ENCODE measurements at regions not wholly inside any gene's neighbourhood (a gene's known extent, or its start where the extent isn't known, plus 50 kb on each side); places are given as distances from the start of the nearest gene placed in this dataset.
"Not testable (repeated sequence)": the region's sequence is repeated elsewhere in the genome, so short reads cannot be mapped to it uniquely, and the experiment has no call there.

DNA sequence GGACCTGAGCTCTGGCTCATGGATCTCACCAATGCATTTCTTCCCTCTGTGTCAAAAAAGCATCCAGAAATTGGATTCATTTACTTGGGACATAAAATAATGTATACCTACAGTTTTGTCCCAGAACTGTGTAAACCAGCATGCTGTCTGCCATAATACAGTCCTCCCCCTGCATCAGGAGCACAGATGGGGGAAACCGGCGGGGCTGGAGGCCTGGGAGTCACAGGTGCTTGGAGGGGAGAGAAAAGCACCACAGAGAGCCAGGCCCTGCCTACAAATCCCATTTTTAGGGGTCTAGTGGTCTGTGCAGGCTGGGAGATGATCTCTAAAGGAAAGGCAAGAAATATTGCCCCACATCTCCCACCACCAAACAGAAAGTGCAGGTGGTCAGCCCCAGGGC, 91.8 kb downstream of the POTEM start:
- H2BK5ac ChIP-seq (ENCODE audit: low read depth, low read length, poor library complexity); H3K23ac ChIP-seq (ENCODE audit: low read length); DNase-seq; H3K4me1 ChIP-seq (ENCODE audit: control insufficient read depth in 1 of 2, insufficient read depth in 2 of 2, low read length in 2 of 2); H3K4me2 ChIP-seq (ENCODE audit: low read length); H3K9ac ChIP-seq (ENCODE audit: low read length); H2AFZ ChIP-seq (ENCODE audit: insufficient read depth, low read length, poor library complexity); H3K79me2 ChIP-seq (ENCODE audit: control insufficient read depth, insufficient read depth, low read length, poor library complexity); H3K4me3 ChIP-seq (ENCODE audit: low read depth, low read length); H3K36me3 ChIP-seq (ENCODE audit: control insufficient read depth in 1 of 2, insufficient read depth in 2 of 2, low read length in 2 of 2); H3K4ac ChIP-seq (ENCODE audit: low read depth, low read length); H3K9me3 ChIP-seq (ENCODE audit: insufficient read depth, low read depth, low read length); H3K27ac ChIP-seq (ENCODE audit: low read depth, low read length); H2AK5ac ChIP-seq (ENCODE audit: low read length); H2BK120ac ChIP-seq (ENCODE audit: insufficient read depth, low read length, poor library complexity); H4K91ac ChIP-seq (ENCODE audit: low read depth, low read length); H3K27me3 ChIP-seq (ENCODE audit: insufficient read depth, low read length); H2BK12ac ChIP-seq (ENCODE audit: low read length); H4K12ac ChIP-seq (ENCODE audit: low read depth, low read length); H4K8ac ChIP-seq (ENCODE audit: low read depth, low read length); H3K18ac ChIP-seq (ENCODE audit: low read length); H3K79me1 ChIP-seq (ENCODE audit: low read length); H3K14ac ChIP-seq (ENCODE audit: low read length): not testable (repeated sequence)
- WGBS (ENCODE audit: extremely low coverage, insufficient coverage, insufficient read length): no CpG with 5 or more reads among the region's 2 CpGs

DNA sequence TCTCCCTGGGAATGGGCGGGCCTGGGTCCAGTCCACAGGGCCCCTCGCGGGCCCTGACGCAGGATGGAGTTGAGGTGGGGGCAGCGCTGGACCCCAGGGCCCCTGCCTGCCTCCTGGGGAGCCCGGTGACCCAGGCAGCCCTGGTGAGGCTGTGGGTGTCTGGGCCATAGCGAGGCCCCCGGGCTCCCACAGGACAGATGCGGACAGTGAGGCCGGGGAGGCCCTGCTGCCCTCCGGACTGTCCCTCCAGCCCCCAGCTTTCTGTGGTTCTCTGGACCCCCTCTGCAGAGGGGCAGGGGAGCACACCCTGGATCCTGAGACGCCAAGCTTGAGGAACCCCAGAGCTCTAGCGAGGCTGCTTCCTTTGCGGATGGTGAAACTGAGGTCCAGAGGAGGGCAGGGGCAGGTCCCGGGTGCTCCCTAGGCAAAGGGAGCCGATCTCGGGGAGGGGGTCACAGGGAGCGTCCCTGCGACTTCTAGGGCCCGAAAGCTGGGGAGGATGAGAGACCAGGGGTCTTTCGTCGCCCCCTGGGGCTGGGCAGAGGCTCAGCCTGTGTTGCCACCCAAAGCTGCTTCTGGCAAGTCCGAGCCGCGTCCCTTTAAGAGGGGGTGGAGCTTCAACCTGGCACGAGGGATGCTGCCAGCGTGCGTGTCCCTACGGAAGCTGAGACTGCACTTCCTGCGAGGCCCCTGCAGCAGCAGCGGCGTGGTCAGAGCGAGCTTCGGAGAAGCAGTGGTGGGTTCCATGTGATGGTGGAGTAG, 94.6 kb downstream of the POTEM start:
- no CpG with 5 or more reads among the region's 34 CpGs for WGBS (ENCODE audit: extremely low coverage, insufficient coverage, insufficient read length)
- not testable (repeated sequence) for H3K4me1 ChIP-seq (ENCODE audit: control insufficient read depth in 1 of 2, insufficient read depth in 2 of 2, low read length in 2 of 2); DNase-seq; H3K4ac ChIP-seq (ENCODE audit: low read depth, low read length); H3K14ac ChIP-seq (ENCODE audit: low read length); H3K18ac ChIP-seq (ENCODE audit: low read length); H3K79me1 ChIP-seq (ENCODE audit: low read length); H2BK12ac ChIP-seq (ENCODE audit: low read length); H2AK5ac ChIP-seq (ENCODE audit: low read length); H3K23ac ChIP-seq (ENCODE audit: low read length); H2BK120ac ChIP-seq (ENCODE audit: insufficient read depth, low read length, poor library complexity); H3K27me3 ChIP-seq (ENCODE audit: insufficient read depth, low read length); H2BK5ac ChIP-seq (ENCODE audit: low read depth, low read length, poor library complexity); H3K4me3 ChIP-seq (ENCODE audit: low read depth, low read length); H3K9ac ChIP-seq (ENCODE audit: low read length); H3K9me3 ChIP-seq (ENCODE audit: insufficient read depth, low read depth, low read length); H2AFZ ChIP-seq (ENCODE audit: insufficient read depth, low read length, poor library complexity); H4K12ac ChIP-seq (ENCODE audit: low read depth, low read length); H3K79me2 ChIP-seq (ENCODE audit: control insufficient read depth, insufficient read depth, low read length, poor library complexity); H3K4me2 ChIP-seq (ENCODE audit: low read length); H4K91ac ChIP-seq (ENCODE audit: low read depth, low read length); H3K36me3 ChIP-seq (ENCODE audit: control insufficient read depth in 1 of 2, insufficient read depth in 2 of 2, low read length in 2 of 2); H3K27ac ChIP-seq (ENCODE audit: low read depth, low read length); H4K8ac ChIP-seq (ENCODE audit: low read depth, low read length)

DNA sequence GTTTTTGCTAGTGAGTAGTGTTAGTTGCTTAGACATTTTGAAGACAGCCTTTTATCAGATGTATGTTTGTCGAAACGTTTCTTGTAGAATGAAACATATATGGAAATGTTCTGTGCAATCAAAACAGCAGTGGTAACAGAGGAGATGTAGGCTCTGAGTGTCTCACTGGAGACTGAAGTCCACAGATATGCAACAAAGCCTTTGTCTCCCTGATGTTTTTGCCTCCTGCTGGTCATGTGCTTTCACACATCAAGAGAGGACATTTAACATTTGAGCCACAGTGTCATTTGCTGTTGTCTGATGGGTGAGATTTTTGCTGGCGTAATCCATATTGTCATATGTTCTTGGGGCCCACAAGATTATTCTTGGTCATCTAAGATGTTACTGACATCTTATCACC, 101.7 kb downstream of the POTEM start:
- H3K14ac ChIP-seq (ENCODE audit: low read length); H3K18ac ChIP-seq (ENCODE audit: low read length); H3K4me3 ChIP-seq (ENCODE audit: low read depth, low read length); H2BK12ac ChIP-seq (ENCODE audit: low read length); H3K4me1 ChIP-seq (ENCODE audit: control insufficient read depth in 1 of 2, insufficient read depth in 2 of 2, low read length in 2 of 2); H3K27me3 ChIP-seq (ENCODE audit: insufficient read depth, low read length); DNase-seq; H3K79me2 ChIP-seq (ENCODE audit: control insufficient read depth, insufficient read depth, low read length, poor library complexity); H2BK5ac ChIP-seq (ENCODE audit: low read depth, low read length, poor library complexity); H3K23ac ChIP-seq (ENCODE audit: low read length); H4K91ac ChIP-seq (ENCODE audit: low read depth, low read length); H4K8ac ChIP-seq (ENCODE audit: low read depth, low read length); H2BK120ac ChIP-seq (ENCODE audit: insufficient read depth, low read length, poor library complexity); H3K9me3 ChIP-seq (ENCODE audit: insufficient read depth, low read depth, low read length); H4K12ac ChIP-seq (ENCODE audit: low read depth, low read length); H2AFZ ChIP-seq (ENCODE audit: insufficient read depth, low read length, poor library complexity); H3K4me2 ChIP-seq (ENCODE audit: low read length); H2AK5ac ChIP-seq (ENCODE audit: low read length); H3K9ac ChIP-seq (ENCODE audit: low read length); H3K79me1 ChIP-seq (ENCODE audit: low read length); H3K4ac ChIP-seq (ENCODE audit: low read depth, low read length); H3K27ac ChIP-seq (ENCODE audit: low read depth, low read length); H3K36me3 ChIP-seq (ENCODE audit: control insufficient read depth in 1 of 2, insufficient read depth in 2 of 2, low read length in 2 of 2): not testable (repeated sequence)
- no CpG with 5 or more reads among the region's 3 CpGs for WGBS (ENCODE audit: extremely low coverage, insufficient coverage, insufficient read length)

DNA sequence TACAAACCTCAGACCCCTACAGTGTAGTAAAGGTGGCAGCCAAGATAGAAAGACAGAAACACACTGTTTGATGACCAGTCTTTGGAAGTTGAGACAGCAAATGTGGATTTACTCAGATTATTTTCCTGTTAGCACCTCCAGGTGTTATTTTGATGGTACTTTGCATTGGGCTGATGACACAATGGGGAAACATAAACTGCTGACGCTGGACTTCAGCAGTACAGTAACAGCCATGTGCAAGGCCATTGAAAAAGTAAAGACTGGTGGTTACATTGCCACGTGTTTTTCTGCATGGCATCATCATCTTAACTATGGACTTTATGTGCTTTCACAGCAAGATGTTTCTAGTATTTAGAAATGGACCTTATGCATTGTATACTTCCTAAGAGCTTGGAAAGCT, 105.3 kb downstream of the POTEM start:
- H2BK5ac ChIP-seq (ENCODE audit: low read depth, low read length, poor library complexity); H3K18ac ChIP-seq (ENCODE audit: low read length); H3K4me1 ChIP-seq (ENCODE audit: control insufficient read depth in 1 of 2, insufficient read depth in 2 of 2, low read length in 2 of 2); H4K12ac ChIP-seq (ENCODE audit: low read depth, low read length); H2BK120ac ChIP-seq (ENCODE audit: insufficient read depth, low read length, poor library complexity); H4K91ac ChIP-seq (ENCODE audit: low read depth, low read length); H2BK12ac ChIP-seq (ENCODE audit: low read length); H3K4me3 ChIP-seq (ENCODE audit: low read depth, low read length); H3K27me3 ChIP-seq (ENCODE audit: insufficient read depth, low read length); H3K79me1 ChIP-seq (ENCODE audit: low read length); H3K9ac ChIP-seq (ENCODE audit: low read length); H3K27ac ChIP-seq (ENCODE audit: low read depth, low read length); H4K8ac ChIP-seq (ENCODE audit: low read depth, low read length); H3K79me2 ChIP-seq (ENCODE audit: control insufficient read depth, insufficient read depth, low read length, poor library complexity); H3K14ac ChIP-seq (ENCODE audit: low read length); DNase-seq; H3K4me2 ChIP-seq (ENCODE audit: low read length); H2AK5ac ChIP-seq (ENCODE audit: low read length); H3K9me3 ChIP-seq (ENCODE audit: insufficient read depth, low read depth, low read length); H3K23ac ChIP-seq (ENCODE audit: low read length); H3K36me3 ChIP-seq (ENCODE audit: control insufficient read depth in 1 of 2, insufficient read depth in 2 of 2, low read length in 2 of 2); H3K4ac ChIP-seq (ENCODE audit: low read depth, low read length); H2AFZ ChIP-seq (ENCODE audit: insufficient read depth, low read length, poor library complexity): not testable (repeated sequence)
- WGBS (ENCODE audit: extremely low coverage, insufficient coverage, insufficient read length): no CpG with 5 or more reads among the region's 2 CpGs

All from trophoblast cell (in vitro differentiated cells and primary cell).